ENCODE measurements at regions not wholly inside any gene's neighbourhood (a gene's known extent, or its start where the extent isn't known, plus 50 kb on each side); places are given as distances from the start of the nearest gene placed in this dataset.

DNA sequence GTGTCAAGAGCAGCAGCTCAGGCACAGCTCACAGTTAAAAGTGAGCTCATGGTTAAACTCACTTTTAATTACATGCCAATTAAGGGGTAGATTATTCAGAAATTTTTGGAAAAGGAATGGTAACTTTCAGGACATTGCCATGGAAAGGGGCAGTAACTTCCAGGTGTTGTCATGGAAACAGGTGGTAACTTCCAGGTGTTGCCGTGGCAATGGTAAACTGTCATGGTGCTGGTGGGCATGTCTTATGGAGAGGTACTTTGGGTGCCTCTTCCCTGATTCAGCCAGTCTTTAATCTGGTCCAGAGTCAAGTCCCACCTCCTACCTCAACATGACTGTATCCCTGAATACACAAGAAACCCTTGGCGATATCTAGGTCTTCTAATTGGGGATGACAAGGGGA, 223.2 kb upstream of the TAS2R1 start:
- TF ChIP-seq CTCF (IDR thresholded peaks at IDR 0.05) (no peak), POLR2A (IDR thresholded peaks at IDR 0.05) (no peak), POLR2AphosphoS5 (IDR thresholded peaks at IDR 0.05) (no peak), EP300 (IDR thresholded peaks at IDR 0.05) (no peak)

Measured in gastroesophageal sphincter (tissue), 3 donors.